RWPE1 (cell line): ENCODE measurements at regions not wholly inside any gene's neighbourhood (a gene's known extent, or its start where the extent isn't known, plus 50 kb on each side); places are given as distances from the start of the nearest gene placed in this dataset.
A peak's percentile ranks its signal among the peaks of the same experiment; 100 is the strongest.
"Not testable (repeated sequence)": the region's sequence is repeated elsewhere in the genome, so short reads cannot be mapped to it uniquely, and the experiment has no call there.

Experiments
- CTCF ChIA-PET: fragments of 350-600 bp; sonication (Branson Sonifier 250); formaldehyde crosslinking; extraction: SDS; loops from one replicate; lab custom pipeline; 2021; lab: Yijun Ruan, JAX
- POLR2A ChIA-PET: fragments of 400-600 bp; formaldehyde crosslinking; extraction: SDS; loops from one replicate; lab custom pipeline; 2020; ENCODE audit warnings: antibody characterized with exemption; ENCODE audit not compliant: low non-redundant PET; lab: Yijun Ruan, JAX
- DNase-seq: peaks from one replicate; pipeline ENCODE4 v3.0.0; 2012; ENCODE audit warnings: low spot score
- H3K27ac ChIP-seq: fragments of 450-650 bp; 2 replicates; pipeline ENCODE4 v1.5.1; 2017
- TF ChIP-seq, protein P1 (sequence below): fragments of 450-650 bp; conservative IDR thresholded peaks from 2 replicates; pipeline ENCODE4 v1.5.1; 2017; ENCODE audit warnings: low read depth, mild to moderate bottlenecking

DNA sequence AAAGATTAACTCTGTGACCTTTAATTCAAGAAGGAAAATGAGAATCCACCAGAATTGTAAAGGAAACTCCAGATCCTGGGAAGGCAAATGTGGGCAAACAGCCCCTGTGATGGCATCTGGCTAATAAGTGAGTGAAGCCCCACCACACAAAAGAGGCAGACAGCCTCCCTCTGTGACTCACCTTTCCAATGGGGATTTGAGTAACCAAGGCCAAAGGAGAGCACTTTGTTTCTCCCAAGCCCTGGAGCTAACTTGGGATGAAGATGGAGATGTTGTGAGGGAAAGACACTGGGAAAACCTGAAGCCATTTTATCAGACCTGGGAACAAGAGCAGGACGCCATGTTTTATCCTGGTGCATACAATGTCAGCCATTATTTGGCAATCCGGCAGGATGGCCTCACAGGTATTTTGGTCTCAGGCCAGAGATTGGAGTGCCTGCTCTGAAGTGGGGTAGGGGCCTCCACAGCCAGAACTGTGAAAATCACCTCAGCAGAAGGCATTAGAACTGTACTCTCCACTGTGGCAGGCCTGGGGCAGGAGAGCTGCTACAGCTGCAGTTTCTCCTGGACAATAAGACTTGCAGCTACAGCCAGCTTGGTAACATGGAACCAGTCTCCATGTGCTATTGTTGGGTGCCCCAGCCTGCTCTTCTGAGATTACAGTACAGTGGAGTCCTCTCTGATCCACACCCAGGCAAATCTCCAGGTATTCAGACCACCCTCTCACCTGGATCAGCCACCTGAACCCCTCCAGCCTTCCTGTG lies 96.6 kb upstream of the PCED1B start:
- peak overlapping the region; percentile 80 for H3K27ac ChIP-seq
- CTCF ChIA-PET: interaction anchor here (0.5 to 1.3 kb wide), 4 partner anchors 28 to 704 kb away, joined by 3 to 4 read pairs (median 3); no protein-coding TSS in a partner anchor
- no peak for DNase-seq
- TF ChIP-seq, protein P1, sequence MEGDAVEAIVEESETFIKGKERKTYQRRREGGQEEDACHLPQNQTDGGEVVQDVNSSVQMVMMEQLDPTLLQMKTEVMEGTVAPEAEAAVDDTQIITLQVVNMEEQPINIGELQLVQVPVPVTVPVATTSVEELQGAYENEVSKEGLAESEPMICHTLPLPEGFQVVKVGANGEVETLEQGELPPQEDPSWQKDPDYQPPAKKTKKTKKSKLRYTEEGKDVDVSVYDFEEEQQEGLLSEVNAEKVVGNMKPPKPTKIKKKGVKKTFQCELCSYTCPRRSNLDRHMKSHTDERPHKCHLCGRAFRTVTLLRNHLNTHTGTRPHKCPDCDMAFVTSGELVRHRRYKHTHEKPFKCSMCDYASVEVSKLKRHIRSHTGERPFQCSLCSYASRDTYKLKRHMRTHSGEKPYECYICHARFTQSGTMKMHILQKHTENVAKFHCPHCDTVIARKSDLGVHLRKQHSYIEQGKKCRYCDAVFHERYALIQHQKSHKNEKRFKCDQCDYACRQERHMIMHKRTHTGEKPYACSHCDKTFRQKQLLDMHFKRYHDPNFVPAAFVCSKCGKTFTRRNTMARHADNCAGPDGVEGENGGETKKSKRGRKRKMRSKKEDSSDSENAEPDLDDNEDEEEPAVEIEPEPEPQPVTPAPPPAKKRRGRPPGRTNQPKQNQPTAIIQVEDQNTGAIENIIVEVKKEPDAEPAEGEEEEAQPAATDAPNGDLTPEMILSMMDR: no peak
- POLR2A ChIA-PET: no interaction called here

DNA sequence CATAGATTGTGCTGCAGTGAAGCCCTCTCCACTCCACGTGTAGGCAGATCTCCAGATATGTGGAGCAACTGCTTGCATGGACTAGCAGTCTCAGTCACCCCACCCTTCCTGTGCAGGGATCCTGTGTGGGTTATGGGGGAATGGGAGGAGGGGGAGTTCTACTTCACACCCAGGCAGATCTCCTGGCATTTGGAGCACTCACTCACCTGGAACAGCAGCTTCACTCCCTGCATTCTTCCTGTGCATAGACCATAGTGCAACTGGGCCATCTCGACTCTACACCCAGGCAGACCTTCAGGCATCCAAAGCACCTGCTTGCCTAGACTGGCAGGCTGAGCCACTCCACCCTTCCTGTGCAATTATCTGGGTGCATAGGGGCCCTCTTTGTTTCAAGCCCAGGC lies 96.0 kb upstream of the PCED1B start:
- DNase-seq: no peak
- TF ChIP-seq, protein P1: no peak
- peak overlapping the region; percentile 80 for H3K27ac ChIP-seq
- ChIA-PET CTCF (interaction anchor here (0.5 to 1.3 kb wide), 8 partner anchors 15 to 825 kb away, joined by 3 to 4 read pairs (median 3); no protein-coding TSS in a partner anchor), POLR2A (no interaction called here)

DNA sequence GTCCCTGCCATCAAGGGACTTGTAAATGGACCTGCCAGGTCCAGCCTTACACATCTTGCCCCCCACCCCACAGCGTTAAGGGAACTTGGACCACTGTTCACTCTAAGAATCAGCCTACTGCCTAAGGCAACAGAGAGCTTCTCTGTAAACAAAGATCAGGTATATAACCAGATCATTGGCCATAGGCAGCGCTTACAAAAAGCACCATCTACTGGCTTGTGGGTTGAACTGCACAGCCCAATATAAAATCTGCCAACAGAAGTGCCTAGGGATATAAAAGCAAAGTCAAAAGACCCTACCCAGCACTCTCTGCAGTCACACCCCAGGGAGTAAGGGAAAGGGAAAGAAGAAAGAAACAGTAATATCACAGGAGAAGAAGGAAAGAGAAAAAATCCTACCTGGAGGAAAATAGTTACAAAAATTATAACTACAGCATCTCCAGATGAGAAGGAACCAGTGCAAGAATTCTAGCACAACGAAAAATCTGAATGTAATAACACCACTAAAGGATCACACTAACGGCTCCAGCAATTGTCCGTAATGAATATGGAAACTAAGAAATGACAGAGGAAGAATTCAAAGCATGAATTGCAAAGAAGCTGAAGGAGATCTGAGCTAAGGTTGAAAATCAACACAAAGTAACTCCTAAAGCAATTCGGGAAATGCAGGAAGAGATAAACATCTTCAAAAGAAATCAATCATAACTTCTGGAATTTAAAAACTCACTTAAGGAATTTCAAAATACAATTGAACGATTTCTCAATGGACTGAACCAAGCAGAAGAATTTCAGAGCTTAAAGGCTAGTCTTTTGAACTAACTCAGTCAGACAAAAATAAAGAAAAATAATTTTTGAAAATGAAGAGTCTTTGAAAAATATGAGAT lies 95.2 kb upstream of the PCED1B start:
- CTCF ChIA-PET: interaction anchor here (0.6 to 1.3 kb wide), 11 partner anchors 14 to 826 kb away, joined by 3 to 4 read pairs (median 3); no protein-coding TSS in a partner anchor
- POLR2A ChIA-PET: no interaction called here
- TF ChIP-seq, protein P1: peak; percentile 84
- peak overlapping the region; percentile 80 for H3K27ac ChIP-seq
- DNase-seq: peak; percentile 50

DNA sequence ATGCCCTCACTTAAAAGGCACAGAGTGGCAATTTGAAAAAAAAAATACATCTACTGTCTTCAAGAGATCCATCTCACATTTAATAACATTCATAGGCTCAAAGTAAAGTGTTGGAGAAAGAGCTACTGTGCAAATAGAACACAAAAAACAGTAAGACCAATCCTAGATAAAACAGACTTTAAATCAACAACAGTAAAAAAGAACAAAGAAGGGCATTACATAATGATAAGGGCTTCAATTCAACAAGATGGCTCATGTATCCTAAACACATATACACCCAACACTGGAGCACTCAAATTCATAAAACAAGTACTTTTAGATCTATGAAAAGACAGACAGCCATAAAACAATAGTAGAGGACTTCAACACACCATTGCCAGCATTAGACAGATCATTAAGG lies 93.6 kb upstream of the PCED1B start:
- ChIA-PET POLR2A (interaction anchor here (0.7 kb wide), 1 partner anchor 228 kb away, joined by 7 read pairs; no protein-coding TSS in a partner anchor), CTCF (interaction anchor here (0.7 to 0.8 kb wide), 2 partner anchors 35 to 725 kb away, joined by 3 to 6 read pairs; no protein-coding TSS in a partner anchor)
- no peak overlapping the region for H3K27ac ChIP-seq
- DNase-seq: no peak
- TF ChIP-seq, protein P1: no peak

DNA sequence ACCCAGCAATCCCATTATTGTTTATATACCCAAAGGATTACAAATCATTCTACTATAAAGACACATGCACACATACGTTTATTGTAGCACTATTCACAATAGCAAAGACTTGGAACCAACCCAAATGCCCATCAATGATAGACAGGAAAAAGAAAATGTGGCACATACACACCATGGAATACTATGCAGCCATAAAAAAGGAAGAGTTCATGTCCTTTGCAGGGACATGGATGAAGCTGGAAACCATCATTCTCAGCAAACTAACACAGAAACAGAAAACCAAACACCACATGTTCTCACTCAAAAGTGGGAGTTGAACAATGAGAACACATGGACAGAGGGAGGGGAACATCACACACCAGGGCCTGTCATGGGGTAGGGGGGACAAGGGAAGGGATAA lies 91.3 kb upstream of the PCED1B start:
- DNase-seq, CTCF ChIA-PET, POLR2A ChIA-PET, H3K27ac ChIP-seq: not testable (repeated sequence)

DNA sequence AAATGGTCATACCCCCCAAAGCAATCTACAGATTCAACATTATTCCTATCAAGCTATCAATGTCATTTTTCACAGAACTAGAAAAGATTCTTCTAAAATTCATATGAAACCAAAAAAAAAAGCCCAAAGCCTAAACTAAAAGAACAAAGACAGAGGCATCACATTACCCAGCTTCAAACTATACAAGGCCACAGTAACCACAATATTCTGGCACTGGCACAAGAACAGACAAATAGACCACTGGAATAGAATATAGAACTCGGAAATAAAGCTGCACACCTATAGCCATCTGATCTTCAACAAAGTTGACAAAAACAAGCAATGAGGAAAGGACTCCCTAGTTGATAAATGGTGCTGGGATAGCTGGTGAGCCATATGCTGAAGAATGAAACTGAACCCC lies 89.2 kb upstream of the PCED1B start:
- POLR2A ChIA-PET: no interaction called here
- DNase-seq: no peak
- CTCF ChIA-PET: interaction anchor here (0.5 kb wide), 1 partner anchor 91 kb away, joined by 5 read pairs; no protein-coding TSS in a partner anchor
- no peak overlapping the region for H3K27ac ChIP-seq
- TF ChIP-seq, protein P1: no peak

DNA sequence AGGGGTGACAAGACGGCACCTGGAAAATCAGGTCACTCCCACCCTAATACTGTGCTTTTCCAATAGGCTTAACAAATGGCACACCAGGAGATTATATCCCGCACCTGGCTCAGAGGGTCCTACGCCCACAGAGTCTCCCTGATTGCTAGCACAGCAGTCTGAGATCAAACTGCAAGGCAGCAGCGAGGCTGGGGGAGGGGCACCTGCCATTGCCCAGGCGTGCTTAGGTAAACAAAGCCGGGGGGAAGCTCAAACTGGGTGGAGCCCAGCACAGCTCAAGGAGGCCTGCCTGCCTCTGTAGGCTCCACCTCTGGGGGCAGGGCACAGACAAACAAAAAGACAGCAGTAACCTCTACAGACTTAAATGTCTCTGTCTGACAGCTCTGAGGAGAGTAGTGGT lies 87.4 kb upstream of the PCED1B start:
- H3K27ac ChIP-seq, POLR2A ChIA-PET, CTCF ChIA-PET: not testable (repeated sequence)

More for the DNA sequence above, 87.4 kb upstream of the PCED1B start:
- DNase-seq: not testable (repeated sequence)
